OCI-LY7 (cell line): ENCODE measurements at regions not wholly inside any gene's neighbourhood (a gene's known extent, or its start where the extent isn't known, plus 50 kb on each side); places are given as distances from the start of the nearest gene placed in this dataset.
"Not testable (repeated sequence)": the region's sequence is repeated elsewhere in the genome, so short reads cannot be mapped to it uniquely, and the experiment has no call there.

Experiments used
- EZH2phosphoT487 ChIP-seq: fragments of 200-600 bp; sonication (generic); IDR thresholded peaks from 2 replicates; pipeline ENCODE4 v1.6.1; 2018; ENCODE audit warnings: low read depth, borderline replicate concordance, mild to moderate bottlenecking, mixed run types, antibody characterized with exemption, low read length, moderate library complexity, mixed read lengths
- TF ChIP-seq, protein P1 (sequence below): fragments of 200-600 bp; sonication (generic); conservative IDR thresholded peaks from 2 replicates; pipeline ENCODE4 v1.5.1; 2014; ENCODE audit warnings: mild to moderate bottlenecking, antibody characterized with exemption, low read length, moderate library complexity, mixed read lengths

DNA sequence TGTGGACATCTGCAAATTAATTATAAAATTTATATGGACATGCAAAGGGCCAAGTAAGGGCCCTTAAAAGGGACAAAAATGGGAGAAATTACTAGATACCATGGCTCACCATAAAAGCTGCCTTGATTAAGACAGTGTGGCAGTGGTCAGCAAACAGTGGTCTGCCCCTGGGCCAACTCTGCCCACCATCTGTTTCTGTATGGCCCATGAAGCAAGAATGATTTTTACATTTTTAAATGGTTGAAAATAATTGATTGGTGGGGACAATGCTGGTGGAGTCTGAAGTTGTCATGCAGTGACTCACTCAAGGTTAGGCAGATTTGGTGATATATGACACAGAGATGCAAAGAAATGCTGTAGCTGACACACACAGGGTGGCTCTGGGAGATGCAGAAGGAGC is 143.2 kb upstream of the PRDM7 start:
- TF ChIP-seq, protein P1, sequence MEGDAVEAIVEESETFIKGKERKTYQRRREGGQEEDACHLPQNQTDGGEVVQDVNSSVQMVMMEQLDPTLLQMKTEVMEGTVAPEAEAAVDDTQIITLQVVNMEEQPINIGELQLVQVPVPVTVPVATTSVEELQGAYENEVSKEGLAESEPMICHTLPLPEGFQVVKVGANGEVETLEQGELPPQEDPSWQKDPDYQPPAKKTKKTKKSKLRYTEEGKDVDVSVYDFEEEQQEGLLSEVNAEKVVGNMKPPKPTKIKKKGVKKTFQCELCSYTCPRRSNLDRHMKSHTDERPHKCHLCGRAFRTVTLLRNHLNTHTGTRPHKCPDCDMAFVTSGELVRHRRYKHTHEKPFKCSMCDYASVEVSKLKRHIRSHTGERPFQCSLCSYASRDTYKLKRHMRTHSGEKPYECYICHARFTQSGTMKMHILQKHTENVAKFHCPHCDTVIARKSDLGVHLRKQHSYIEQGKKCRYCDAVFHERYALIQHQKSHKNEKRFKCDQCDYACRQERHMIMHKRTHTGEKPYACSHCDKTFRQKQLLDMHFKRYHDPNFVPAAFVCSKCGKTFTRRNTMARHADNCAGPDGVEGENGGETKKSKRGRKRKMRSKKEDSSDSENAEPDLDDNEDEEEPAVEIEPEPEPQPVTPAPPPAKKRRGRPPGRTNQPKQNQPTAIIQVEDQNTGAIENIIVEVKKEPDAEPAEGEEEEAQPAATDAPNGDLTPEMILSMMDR, result not testable (repeated sequence)
- TF ChIP-seq EZH2phosphoT487, result not testable (repeated sequence)
